Daoy (cell line): ENCODE measurements at regions not wholly inside any gene's neighbourhood (a gene's known extent, or its start where the extent isn't known, plus 50 kb on each side); places are given as distances from the start of the nearest gene placed in this dataset.
"Not testable (repeated sequence)": the region's sequence is repeated elsewhere in the genome, so short reads cannot be mapped to it uniquely, and the experiment has no call there.

Source experiments
- DNase-seq: peaks from one replicate; pipeline ENCODE4 v3.0.0-alpha.2; 2015; ENCODE audit warnings: low read depth

DNA sequence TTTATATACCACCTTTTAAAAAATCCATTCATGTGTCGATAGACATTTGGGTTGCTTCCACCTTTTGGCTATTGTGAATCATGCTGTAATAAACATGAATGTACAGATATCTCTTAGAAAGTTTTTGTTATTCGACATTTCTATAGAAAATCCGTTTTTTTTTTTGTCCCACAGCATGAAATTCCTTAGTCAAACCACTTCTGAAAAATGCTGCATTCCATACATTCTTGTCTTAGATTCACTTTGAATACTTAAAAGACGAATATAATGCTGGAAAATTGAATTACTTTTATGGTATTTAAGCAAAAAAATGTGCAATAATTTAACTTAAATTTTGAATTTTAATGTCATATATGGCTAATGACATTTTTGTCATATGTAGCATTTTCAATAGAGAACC lies 1345.5 kb downstream of the TECRL start:
- DNase-seq, result no peak

DNA sequence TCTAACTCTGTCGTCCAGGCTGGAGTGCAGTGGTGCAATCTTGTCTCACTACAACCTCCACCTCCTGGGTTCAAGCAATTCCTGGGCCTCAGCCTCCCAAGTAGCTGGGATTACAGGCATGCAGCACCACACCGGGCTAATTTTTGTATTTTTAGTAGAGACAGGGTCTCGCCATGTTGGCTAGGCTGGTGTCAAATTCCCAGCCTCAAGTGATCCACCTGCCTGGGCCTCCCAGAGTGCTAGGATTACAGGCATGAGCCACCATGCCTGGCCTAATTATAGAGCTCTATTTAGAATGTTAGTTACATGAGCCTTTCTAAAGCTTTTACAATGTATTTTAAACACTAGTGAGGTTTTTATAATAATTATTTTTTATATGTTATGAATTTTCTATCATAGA lies 1346.4 kb downstream of the TECRL start:
- not testable (repeated sequence) for DNase-seq

DNA sequence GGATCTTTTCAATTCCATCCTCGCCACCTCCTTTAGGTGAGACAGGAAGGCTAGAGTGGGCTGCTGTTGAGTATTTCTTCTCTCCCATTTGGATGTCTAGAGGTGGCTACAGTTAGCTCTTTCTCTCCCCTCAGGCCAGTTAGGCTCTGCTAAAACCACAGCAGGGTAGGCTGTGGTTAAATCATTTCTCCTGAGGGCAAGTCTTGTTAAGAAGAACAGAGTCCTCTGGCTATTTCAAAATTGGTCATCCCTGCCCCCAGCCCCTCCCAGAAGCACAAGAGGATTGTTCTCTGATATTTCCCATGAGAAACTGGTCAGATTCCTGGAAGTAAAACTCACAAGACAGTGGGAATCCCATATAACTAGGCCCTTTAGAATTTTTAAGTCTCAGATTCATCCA lies 1359.5 kb downstream of the TECRL start:
- DNase-seq, result no peak

DNA sequence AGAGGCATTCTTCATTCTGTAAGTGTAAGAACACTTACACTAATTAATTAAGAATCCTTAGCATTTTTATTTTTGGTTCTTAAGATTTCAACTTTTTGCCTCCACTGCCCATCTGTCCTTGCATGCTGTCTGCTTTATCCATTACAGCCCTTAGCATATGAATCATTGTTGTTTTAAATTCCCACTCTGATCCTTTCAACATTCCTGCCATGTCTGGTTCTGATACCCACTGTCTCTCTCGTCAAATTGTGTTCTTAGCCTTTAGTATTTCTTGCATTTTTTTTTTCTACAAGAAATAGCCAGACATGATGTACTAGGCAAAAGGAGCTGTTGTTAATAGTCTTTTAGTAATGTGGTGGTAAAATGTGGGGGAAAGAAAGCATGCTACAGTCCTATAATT lies 1360.0 kb downstream of the TECRL start:
- no peak for DNase-seq

DNA sequence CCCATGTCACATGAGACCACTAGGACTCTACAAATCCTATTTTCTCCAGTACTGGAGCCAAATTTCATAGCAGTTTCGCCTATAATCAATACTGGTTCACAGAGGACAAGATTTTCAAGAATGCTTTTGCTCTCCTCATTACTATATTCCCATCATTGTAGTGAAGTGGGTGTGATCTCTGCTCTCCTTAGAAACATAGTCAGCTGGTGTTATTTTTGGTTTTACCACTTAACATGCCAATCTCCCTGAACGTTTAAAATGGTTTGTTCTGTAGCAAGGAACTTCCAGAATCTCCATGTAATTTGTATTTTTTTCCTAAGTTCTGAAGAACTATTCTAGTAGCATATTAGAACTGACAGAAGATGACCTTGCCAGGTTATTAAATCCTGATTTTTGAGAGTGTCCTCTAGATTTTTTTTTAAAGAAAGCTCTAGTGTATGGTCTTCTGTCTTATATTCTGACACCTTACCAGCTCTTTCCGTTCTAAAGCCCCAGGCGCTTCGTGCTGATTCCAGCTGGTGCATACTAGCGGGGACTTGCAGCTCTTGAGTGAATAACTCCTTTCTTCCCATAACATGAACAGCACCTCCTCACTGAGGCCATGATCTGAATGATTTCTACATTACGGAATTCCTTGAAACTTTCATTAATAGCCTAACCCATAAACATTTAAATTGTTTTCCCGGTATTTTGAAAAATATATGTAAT lies 1372.9 kb downstream of the TECRL start:
- no peak for DNase-seq

DNA sequence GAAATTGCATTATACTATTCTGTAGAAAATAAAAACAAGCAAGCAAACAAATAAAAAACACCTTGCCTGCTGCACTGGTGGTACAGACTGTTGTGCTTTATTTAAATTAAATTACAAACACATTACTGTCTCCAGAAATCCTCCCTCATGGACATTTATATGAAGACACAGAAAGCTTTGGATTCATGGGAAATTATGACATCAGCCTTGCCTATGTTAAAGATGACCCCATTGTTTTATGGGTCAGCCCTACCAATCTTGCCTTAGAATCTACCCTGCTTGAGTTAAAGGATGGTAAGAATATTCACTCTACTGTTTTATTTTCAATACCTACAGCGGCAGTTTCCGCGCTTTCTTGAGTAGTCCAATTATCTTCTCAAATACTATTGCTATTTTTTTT lies 1379.9 kb downstream of the TECRL start:
- no peak for DNase-seq

DNA sequence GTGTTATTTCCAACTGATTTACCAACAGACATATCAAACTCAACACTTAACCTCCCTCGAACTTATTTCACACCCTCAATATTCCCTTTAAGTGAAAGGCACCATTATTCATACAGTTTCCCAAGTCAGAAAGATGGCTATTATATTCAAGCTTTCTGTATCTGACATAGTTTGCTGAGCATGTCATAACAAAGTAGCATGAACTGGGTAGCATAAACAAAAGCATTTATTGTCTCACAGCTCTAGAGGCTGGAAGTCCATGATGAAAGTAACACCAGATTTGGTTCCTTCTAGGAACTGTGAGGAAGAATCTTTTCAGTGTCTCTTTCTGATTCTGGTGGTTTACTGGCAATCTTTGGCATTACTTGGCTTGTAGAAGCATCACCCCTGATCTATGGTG lies 1388.6 kb downstream of the TECRL start:
- no peak for DNase-seq

DNA sequence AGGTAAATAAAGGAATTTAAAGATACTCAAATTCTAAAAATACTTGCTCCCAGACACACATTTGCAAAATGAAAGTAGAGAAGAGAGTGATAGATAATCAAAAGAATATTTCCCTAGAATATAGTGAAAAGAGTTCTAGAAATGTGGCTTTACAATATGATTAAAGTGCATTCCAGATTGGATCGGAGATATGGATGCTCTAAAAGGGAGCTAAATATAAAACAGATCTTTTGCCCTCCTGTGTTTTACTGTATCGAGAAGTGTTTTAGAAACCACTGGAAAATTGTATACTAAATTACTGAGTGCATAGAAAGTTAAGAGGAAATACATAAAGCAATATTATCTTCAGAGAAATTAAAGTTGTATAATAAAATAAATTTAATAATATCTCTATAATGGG lies 1392.0 kb downstream of the TECRL start:
- DNase-seq, result no peak

DNA sequence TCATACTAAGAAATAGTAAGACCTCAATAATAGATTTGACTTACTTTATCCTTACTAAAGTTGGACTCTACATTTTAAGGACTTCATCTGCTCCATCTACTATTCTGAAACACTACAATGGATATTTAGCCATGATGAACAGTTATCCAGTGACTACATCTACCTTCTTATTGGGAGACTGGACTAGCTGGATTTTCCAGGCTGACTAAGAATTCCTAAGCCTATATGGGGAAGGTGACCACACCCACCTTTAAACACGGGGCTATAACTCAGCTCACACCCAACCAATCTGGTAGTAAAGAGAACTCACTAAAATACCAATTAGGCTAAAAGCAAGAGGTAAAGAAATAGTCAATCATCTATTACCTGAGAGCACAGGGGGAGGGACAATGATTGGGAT lies 1438.4 kb downstream of the TECRL start:
- no peak for DNase-seq

DNA sequence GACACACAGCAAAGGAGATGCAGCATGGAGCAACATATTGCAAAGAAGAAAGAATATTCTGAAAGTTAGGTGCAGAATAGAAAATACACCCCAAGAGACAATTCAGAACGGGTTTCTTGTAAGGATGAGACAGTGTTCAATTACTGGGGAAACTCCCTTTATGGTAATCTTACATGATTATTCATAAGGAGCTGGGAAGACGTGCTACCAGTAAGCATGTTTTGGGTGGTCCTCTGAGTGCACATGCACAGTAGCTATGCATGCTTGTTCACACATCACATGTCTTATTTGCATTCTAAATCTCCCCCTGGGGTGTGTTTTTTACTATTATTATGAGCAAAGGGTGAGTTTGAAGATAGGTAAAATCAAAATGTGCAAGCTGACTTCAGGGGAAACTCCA lies 1448.8 kb downstream of the TECRL start:
- no peak for DNase-seq

DNA sequence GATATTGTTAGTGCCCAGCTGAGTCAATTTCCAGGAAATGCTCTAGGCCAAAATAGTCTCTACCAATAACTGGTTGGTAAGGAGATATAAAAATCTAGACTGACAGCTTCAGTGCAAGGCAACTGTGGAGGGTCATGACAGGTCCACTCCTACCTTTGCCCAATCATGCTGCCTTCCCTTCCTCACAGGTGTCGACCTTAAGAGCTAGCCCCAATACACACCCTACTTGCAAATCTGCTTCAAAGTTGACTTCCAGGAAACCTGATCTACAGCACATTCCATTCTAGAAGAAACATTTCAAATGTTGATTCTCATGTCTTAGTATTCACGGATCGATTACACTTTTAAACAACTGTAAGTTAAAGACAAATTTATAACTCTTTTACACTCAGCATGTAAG lies 1455.5 kb downstream of the TECRL start:
- DNase-seq, result no peak

DNA sequence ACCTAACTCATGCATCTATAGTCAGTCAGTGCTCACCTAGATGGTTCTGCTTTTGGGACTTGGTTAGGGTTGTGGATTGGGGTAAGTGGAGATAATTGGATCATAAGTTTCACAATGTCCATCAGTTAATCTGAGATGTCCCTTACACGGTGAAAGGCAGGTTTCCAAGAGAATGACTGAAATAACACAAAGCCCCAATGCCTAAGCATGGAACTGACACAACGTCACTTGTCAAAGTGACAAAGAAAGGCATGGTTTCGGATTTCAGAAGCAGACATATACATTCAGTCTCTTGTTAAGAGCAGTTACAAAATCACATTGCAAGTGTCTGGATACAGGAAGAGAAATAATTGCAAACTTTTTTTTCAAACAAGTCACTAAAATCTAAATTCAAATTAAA lies 1456.9 kb downstream of the TECRL start:
- no peak for DNase-seq

DNA sequence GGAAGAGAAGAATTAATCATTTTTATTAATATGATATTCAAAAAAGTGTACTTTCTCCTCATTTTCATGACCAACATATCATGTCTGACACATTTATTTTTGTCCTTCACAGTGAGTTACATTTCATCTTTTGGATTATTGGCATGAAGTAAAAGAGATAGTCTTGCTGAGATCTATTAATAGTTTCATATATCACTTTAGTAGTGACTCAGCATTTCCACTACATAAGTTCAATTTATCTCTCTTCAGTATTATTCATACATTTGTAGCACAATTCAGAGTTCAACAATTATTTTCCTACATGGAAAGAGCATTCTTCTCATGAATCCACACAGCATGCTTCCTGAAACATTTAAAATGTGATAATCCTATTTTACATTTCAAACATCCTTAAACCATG lies 1461.1 kb downstream of the TECRL start:
- DNase-seq, result no peak

DNA sequence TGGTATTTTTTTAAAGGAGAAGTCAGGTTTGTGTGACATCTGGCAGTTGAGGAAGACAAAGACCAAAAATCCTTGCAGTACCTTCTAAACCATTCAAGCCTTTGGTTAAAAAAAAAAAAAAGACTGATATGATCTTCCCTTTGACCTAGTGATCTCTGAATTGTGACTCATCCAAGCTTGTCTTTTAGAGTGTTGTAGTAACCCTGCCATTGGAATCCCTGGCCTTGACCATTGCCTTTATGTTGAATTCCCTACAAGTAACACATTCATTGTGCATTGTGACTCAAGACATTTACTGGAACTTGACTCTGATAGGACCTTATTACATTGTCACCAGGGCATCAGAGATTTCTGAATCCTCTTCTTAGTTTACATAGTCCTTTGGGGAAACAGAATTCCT lies 1469.0 kb downstream of the TECRL start:
- DNase-seq, result no peak

DNA sequence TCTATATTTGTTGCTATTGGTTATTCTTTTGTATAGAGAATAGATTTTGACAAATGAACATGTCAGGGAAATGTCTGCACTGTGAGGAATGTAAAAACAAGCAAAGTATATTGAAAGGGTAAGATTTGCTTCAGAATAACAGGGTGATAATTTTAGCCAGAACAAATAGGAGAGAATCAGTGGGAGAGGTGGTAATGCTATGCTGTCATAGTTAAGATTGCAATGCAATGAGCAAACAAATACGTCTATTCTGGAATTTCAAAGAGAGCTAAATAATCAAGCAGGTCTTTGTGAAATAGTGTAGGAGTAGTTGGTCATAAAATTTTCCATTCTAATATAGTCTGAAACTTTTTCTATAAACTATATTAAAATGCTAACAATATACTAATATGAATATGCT lies 1478.4 kb downstream of the TECRL start:
- DNase-seq, result no peak

DNA sequence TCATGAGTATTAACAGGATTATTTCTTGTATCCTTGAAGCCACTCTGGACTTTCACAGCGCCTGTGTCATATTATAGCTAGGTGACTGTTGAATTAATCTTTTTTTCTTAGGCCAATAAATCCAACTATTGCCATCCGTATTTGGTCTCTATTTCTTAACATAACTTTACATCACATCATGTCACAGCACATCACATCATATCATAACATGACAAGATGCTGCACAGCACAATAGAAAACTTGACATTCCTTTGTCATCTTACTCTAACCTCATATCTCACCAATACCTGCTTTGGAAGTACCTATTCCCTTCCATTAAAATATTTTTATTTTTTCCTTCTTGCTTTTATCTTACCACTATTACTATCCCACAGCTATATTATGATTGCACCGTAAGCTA lies 1480.8 kb downstream of the TECRL start:
- DNase-seq, result no peak

DNA sequence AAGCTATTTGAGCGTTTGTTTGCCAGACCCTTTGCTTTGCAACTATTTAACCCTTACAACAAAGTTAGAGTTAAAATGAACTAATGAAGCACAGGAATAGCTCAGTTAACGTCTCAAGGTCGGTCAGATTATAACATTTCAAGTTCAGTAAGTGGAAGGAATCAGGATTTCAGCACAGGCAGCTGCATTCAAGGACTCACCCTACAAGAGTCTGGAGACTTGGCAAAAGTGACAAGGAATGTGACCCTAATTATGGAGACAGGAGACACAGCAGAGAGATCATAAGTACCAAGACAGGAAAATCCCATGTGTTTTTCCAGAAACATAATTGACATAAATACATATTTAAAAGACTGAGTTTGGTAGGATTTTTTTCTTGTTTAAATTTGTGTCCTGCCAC lies 1481.7 kb downstream of the TECRL start:
- DNase-seq, result no peak

DNA sequence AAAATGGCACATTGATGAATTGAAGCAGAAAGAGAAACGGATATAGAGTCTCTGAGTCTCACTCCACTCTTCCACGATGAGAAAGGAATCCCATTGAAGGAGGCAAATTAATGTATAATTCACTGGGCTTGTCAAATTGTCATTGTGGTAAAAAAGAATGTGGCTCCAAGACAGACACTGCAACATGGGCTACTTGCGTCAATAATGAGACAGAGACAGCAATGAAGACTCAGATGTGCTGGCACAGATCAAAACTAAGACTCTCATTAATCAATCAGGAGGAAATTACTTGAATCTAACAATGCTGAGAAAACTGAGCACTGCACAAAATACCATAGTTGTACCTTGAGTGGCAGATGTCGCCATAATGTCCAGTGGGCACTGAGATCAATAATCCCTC lies 1485.5 kb downstream of the TECRL start:
- no peak for DNase-seq

DNA sequence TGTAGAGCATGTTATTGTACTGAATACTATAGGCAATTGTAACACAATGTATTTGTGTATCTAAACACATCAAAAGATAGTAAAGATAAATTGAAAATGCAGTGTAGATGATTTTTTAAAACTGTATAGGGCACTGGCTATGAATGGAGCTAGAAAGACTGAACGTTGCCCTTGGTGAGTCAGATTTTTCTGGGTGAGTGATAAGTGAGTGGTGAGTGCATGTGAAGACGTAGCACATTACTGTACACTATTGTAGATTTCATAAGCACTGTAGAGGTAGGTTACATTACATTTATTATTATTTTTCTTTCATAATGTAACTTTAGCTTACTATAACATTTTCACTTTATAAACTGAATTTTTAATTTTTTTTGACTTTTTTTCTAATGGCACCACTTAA lies 1491.6 kb downstream of the TECRL start:
- no peak for DNase-seq

DNA sequence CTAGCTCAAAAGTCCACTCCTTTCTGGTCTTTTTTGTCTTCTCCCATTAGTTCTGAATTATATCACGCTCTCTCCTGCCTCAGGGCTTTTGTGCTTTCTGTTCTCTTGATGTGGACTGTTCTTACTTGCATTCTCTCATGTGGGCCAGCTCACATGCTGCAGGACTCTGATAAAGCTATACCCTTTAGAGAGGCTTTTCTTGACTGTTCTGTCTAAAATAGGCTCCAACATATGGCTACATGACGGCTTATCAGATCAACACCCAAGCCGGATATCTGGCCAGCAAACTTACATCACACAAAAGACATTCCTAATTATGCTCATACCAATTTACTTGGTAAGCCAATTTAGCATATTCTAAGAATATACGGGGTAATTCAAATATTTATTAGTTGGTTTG lies 1494.5 kb downstream of the TECRL start:
- no peak for DNase-seq

DNA sequence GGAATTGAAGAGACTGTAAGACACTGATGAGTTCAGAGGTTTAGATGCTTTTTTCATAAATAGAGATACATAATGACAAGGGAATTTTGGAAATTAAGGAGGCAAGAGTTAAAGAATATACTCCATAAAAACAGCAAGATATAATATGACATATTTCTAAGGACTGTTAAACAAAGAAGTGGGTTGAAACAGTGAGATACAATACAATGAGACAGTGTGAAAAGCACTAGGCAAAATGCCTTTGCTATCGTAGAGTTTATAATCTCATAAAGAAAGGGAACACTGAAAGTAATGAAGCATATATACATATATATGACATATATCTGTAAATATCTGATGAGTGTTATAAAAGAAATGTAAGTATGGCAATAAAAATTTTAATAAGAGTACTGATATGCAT lies 1496.2 kb downstream of the TECRL start:
- DNase-seq, result no peak

DNA sequence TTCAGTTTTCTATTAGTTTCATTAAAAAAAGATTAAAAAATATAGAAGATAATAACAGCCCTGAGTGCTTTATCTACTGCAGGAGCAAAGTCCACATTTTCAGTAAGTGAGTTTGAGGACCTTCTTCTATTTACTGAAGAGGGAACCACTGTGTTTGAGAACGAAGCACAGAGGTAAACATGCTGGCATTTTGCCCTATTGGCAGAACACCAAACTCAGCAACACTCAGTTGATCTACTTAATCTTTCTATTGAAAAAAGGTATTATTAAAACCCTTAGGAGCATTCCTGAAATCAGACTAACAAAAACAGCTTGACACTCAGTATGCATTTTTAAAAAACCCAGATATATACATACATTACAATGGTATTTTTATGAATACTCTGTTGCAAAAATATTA lies 1496.7 kb downstream of the TECRL start:
- DNase-seq, result no peak

DNA sequence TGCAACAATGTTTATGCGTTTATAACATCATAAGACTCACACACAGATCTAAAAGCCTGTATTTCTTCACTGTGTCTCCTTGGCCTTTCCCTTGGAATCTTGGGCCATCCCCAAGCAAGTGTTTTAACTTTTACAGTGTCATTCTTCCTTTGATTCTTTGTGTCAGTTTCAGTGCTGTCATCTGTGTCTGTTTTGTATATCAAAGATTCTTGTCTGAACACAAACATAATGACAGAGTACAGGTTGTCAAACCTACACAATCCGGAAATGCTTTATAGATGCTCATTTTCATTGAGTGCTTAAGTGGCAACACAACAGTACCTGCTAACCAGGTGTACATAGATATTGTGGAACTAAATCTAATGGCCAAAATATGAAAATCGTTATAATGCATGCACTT lies 1500.0 kb downstream of the TECRL start:
- no peak for DNase-seq

DNA sequence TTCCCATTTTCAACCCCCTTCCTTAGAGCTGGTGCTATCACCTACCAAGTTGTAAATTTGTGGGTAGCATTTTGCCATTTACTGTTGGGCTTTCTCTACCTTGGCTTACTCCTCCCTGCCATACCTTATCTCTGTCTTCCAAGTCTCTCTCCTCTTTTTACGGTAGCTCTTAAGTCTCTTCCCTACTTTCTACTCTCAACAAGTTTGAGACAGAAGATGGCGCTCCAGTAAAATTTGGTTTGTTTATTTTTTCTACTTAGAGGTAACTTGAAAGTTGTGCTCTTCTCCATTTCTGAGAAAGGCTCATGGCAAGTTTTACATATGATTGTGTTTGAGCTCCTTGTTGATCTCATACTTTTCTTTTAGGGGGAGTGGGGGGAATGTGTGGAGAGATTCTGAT lies 1508.1 kb downstream of the TECRL start:
- DNase-seq, result no peak
